ENCODE measurements at regions not wholly inside any gene's neighbourhood (a gene's known extent, or its start where the extent isn't known, plus 50 kb on each side); places are given as distances from the start of the nearest gene placed in this dataset.

DNA sequence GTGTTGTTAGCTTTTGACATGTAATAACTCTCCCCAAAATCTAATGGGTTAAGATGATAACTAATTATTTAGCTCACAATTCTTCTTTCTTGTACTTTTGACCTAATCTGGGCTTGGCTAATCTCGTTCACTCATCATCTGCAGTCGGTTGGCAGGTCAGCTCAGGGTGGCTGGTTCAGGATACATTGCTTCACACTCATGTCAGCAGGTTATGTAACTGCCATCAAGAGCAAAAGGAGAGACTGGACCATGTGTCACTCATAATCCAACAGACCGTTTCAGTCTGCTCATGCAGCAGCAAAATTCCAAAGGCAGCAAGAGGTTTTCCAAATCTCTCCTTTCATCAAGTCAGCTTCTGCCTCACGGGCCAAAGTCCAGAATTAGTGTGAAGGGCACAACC is 998.4 kb upstream of the CTNND2 start:
- TF ChIP-seq POLR2AphosphoS5 (IDR thresholded peaks at IDR 0.05), result no peak
- TF ChIP-seq POLR2A (IDR thresholded peaks at IDR 0.05), result no peak
- TF ChIP-seq, protein P1, sequence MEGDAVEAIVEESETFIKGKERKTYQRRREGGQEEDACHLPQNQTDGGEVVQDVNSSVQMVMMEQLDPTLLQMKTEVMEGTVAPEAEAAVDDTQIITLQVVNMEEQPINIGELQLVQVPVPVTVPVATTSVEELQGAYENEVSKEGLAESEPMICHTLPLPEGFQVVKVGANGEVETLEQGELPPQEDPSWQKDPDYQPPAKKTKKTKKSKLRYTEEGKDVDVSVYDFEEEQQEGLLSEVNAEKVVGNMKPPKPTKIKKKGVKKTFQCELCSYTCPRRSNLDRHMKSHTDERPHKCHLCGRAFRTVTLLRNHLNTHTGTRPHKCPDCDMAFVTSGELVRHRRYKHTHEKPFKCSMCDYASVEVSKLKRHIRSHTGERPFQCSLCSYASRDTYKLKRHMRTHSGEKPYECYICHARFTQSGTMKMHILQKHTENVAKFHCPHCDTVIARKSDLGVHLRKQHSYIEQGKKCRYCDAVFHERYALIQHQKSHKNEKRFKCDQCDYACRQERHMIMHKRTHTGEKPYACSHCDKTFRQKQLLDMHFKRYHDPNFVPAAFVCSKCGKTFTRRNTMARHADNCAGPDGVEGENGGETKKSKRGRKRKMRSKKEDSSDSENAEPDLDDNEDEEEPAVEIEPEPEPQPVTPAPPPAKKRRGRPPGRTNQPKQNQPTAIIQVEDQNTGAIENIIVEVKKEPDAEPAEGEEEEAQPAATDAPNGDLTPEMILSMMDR (IDR thresholded peaks at IDR 0.05), result no peak

Measured in upper lobe of left lung (tissue), 4 donors.